Tibial artery (tissue), 4 donors: ENCODE measurements at regions not wholly inside any gene's neighbourhood (a gene's known extent, or its start where the extent isn't known, plus 50 kb on each side); places are given as distances from the start of the nearest gene placed in this dataset.
"Not testable (repeated sequence)": the region's sequence is repeated elsewhere in the genome, so short reads cannot be mapped to it uniquely, and the experiment has no call there.

Source experiments
- DNase-seq, 2 donors: peaks; one replicate each; pipeline ENCODE4 v3.0.0-alpha.2; 2019
- H3K27ac ChIP-seq, 2 donors: fragments of 200-600 bp; sonication (generic) in 1 of 2; 1 replicate in 1 of 2; 2 replicates in 1 of 2; pipeline ENCODE4 v1.5.1; 2018 to 2019; ENCODE audit warnings: mild to moderate bottlenecking in 1 of 2
- H3K27me3 ChIP-seq, 2 donors: fragments of 200-600 bp; sonication (generic) in 1 of 2; one replicate each; pipeline versions ENCODE4 v1.5.1 to v1.6.0; 2016 to 2019
- H3K36me3 ChIP-seq, 3 donors: fragments of 200-600 bp; sonication (generic) in 2 of 3; one replicate each; pipeline ENCODE4 v1.5.1; 2016 to 2019; ENCODE audit warnings: mild to moderate bottlenecking in 2 of 3
- H3K4me1 ChIP-seq, 4 donors: fragments of 200-600 bp; sonication (generic) in 2 of 4; 1 replicate in 3 of 4; 2 replicates in 1 of 4; pipeline ENCODE4 v1.5.1; 2016 to 2019
- H3K4me3 ChIP-seq, 2 donors: fragments of 200-600 bp; sonication (generic) in 1 of 2; 1 replicate in 1 of 2; 2 replicates in 1 of 2; pipeline ENCODE4 v1.5.1; 2018 to 2019; ENCODE audit warnings: mild to moderate bottlenecking in 2 of 2
- H3K9me3 ChIP-seq, 3 donors: fragments of 200-600 bp; sonication (generic) in 1 of 3; one replicate each; pipeline ENCODE4 v1.5.1; 2016 to 2019
- intact Hi-C: fragments of 100-400 bp; cut with DNase I; formaldehyde crosslinking; loops from one replicate; pipeline ENCODE4 v1.15.0; 2023; ENCODE audit warnings: low total_unique reads
- TF ChIP-seq, protein P1 (sequence below), 2 experiments: fragments of 200-600 bp in 1 of 2; fragments of 450-650 bp in 1 of 2; IDR thresholded peaks; one replicate each; pipeline ENCODE4 v1.5.1; 2017 to 2019; ENCODE audit warnings: antibody characterized with exemption in 2 of 2, mild to moderate bottlenecking in 1 of 2, moderate library complexity in 1 of 2

DNA sequence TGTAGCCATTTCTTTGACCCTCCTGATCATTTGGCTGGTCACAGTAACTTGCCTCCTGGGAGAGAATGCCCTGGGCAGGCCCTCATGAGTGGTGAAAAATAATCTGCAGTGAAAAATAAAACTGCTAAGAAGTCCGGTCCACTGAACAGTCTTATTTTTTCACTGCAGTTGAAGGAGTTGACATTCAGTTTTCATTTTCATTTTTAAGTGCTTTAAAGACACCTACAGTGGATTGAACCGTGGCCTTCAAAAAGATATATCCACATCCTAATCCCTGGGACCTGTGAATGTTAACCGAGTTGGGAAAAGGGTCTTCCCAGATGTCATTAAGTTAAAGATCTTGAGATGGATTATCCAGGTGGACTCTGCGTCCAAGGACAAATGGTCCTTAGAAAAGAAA lies 153.6 kb upstream of the GRK3 start:
- Histone ChIP-seq H3K27ac (no peak overlapping the region), H3K4me1 (peaks cover 0 to 3% (median 2%) of the 10 kb centered on the region in 4 donors), H3K27me3 (peaks cover 0 to 7% of the 10 kb centered on the region in 2 donors), H3K36me3 (no peaks in the 10 kb centered on the region), H3K4me3 (no peak overlapping the region), H3K9me3 (no peaks in the 10 kb centered on the region)
- TF ChIP-seq, protein P1, sequence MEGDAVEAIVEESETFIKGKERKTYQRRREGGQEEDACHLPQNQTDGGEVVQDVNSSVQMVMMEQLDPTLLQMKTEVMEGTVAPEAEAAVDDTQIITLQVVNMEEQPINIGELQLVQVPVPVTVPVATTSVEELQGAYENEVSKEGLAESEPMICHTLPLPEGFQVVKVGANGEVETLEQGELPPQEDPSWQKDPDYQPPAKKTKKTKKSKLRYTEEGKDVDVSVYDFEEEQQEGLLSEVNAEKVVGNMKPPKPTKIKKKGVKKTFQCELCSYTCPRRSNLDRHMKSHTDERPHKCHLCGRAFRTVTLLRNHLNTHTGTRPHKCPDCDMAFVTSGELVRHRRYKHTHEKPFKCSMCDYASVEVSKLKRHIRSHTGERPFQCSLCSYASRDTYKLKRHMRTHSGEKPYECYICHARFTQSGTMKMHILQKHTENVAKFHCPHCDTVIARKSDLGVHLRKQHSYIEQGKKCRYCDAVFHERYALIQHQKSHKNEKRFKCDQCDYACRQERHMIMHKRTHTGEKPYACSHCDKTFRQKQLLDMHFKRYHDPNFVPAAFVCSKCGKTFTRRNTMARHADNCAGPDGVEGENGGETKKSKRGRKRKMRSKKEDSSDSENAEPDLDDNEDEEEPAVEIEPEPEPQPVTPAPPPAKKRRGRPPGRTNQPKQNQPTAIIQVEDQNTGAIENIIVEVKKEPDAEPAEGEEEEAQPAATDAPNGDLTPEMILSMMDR (IDR thresholded peaks at IDR 0.05) = no peak
- intact Hi-C loops = no loop called here
- no peak for DNase-seq

DNA sequence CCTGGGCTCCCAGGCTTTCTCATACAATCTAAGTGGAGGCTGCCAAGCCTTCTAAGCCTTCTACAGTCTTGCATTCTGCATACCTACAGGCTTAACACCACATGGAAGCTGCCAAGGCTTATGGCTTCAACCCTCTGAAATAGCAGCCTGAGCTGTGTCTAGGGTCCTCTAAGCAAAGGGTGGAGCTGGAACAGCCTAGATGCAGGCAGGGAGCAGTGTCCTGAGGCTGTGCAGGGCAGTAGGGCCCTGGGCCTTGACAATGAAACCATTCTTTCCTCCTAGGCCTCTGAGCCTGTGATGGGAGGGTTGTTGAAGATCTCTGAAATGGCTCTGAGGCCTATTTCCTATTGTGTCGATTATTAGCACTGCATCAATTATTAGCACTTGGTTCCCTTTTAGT lies 150.9 kb upstream of the GRK3 start:
- no peak overlapping the region for H3K27ac ChIP-seq
- H3K27me3 ChIP-seq = peaks cover 0 to 9% of the 10 kb centered on the region in 2 donors
- no peak overlapping the region for H3K4me3 ChIP-seq
- no peaks in the 10 kb centered on the region for H3K4me1 ChIP-seq
- no peaks in the 10 kb centered on the region for H3K36me3 ChIP-seq
- intact Hi-C loops = no loop called here
- DNase-seq = no peak
- H3K9me3 ChIP-seq = no peaks in the 10 kb centered on the region
- TF ChIP-seq, protein P1 (IDR thresholded peaks at IDR 0.05) = no peak

DNA sequence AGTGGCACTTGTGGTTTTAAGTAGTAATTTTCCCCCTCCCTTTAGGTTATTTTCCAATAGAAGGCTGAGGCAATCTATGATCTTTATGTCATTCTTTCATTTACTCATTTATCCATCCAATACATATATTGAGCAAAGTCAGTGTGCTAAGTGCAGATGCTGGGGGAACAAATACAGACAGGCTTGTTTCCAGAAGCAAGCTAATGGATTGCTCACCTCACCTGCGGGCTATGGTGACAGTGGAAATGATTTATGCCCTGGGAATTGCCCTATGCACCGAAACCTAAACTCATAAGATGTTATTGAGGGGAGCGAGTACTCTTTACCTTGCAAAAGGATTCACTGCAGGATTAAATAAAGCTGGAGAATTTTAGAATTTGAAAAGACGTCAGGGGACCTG lies 148.7 kb upstream of the GRK3 start:
- DNase-seq, H3K4me3 ChIP-seq, H3K36me3 ChIP-seq, H3K9me3 ChIP-seq, intact Hi-C loops, H3K27ac ChIP-seq: not testable (repeated sequence)
- peaks cover 5 to 27% of the 10 kb centered on the region in 2 donors for H3K27me3 ChIP-seq
- H3K4me1 ChIP-seq = peaks cover 0 to 17% (median 4%) of the 10 kb centered on the region in 4 donors

DNA sequence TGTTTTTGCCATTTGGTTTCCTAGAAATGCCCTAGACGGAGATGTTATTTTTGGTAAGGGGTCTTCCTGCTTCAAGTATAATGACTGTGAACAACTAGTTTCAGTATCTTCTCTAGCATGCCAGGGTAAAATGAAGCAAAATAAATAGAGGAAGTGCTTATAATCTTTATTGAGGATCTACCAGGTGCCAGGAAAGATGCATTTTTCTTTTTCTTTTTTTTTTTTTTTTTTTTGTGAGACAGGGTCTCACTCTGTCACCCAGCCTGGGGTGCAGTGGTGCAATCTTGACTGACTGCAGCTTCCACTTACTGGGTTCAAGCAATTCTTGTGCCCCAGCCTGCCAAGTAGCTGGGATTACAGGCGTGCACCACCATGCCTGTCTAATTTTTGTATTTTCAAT lies 146.6 kb upstream of the GRK3 start:
- DNase-seq, H3K4me3 ChIP-seq, intact Hi-C loops, H3K27ac ChIP-seq, H3K9me3 ChIP-seq, H3K36me3 ChIP-seq: not testable (repeated sequence)
- peaks cover 0 to 27% (median 13%) of the 10 kb centered on the region in 4 donors for H3K4me1 ChIP-seq
- H3K27me3 ChIP-seq = peaks cover 8 to 48% of the 10 kb centered on the region in 2 donors

DNA sequence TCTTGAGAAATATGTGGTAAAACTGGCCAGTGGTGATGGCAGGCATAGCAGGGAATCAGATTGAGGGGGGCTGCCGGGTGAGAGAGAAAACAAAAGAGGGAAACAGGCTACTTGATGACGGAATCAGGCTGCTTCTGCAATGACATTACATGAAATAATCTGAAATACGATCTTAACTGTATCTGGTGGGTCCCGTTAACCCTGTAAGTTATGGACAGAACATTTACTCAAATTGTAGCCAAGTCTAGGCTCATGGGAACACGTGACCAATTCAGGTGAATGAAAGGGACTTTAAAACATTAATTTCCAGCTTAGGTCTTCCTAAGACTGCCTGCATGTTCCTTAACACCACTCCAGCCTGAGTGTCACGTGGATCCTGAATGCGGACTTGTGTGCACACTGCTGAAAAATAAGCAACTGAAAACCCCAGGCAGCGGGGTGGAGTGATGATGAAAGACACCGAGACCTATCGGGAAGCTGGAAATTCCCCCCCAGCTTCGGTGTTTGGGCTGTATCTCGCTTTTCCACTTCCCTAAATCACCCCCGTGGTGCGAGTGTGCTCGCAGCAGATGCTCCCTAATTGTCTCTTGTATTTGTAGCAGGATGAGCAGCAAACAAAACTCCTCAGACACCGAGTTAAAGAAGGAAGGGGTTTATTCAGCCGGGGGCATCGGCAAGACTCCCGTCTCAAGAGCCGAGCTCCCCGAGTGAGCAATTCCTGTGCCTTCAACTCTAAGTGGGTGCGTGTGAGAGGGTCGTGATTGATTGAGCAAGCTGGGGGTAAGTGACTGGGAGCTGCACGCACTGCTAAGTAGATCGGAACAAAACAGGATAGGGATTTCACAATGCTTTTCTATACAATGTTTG lies 145.0 kb upstream of the GRK3 start:
- TF ChIP-seq, protein P1 (IDR thresholded peaks at IDR 0.05) = no peak
- H3K27ac ChIP-seq = no peak overlapping the region
- DNase-seq = peak in 1 of 2 donors; percentile 74
- H3K9me3 ChIP-seq = no peaks in the 10 kb centered on the region
- H3K27me3 ChIP-seq = peaks cover 8 to 53% of the 10 kb centered on the region in 2 donors
- H3K36me3 ChIP-seq = no peaks in the 10 kb centered on the region
- H3K4me1 ChIP-seq = peaks cover 0 to 27% (median 13%) of the 10 kb centered on the region in 4 donors
- intact Hi-C loops = no loop called here
- H3K4me3 ChIP-seq = no peak overlapping the region

DNA sequence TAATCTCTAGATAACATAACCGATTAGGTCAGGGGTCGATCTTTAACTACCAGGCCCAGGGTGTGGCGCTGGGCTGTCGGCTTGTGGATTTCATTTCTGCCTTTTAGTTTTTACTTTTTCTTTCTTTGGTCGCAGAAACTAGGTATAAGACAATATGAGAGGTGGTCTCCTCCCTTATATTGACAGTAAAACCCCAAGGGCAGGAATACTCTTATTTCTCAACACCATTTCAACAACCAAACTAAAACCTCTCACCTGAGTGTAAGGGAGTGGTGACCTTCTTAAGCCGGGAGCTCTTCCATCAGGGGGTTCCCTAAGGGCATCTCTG lies 144.4 kb upstream of the GRK3 start:
- H3K9me3 ChIP-seq, DNase-seq, H3K4me3 ChIP-seq, H3K27ac ChIP-seq, intact Hi-C loops, H3K36me3 ChIP-seq: not testable (repeated sequence)
- Histone ChIP-seq H3K27me3 (peaks cover 8 to 56% of the 10 kb centered on the region in 2 donors), H3K4me1 (peaks cover 0 to 27% (median 13%) of the 10 kb centered on the region in 4 donors)

DNA sequence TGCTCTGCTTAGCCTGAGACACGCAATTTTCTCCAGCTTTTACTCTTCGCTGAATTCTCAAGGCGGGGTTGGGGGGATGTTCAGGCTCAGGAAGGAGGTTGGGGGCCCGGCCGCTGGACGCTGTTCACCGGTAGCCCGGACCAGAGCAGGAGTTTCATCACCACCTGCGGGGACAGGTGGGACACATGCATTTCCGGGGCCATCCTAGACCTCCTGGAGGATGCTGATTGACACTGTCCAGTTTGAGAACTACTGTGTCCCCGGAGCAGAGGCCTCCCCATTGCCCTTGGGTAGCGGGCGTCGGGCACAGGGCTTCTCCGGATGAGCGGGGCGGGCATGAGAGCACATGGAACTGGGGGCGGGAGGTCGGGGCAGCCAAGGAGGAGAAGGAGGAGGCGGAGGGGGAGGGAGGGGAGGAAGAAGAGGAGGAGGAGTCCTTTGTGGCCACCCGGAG lies 144.0 kb upstream of the GRK3 start:
- Histone ChIP-seq H3K27ac (no peak overlapping the region), H3K9me3 (no peaks in the 10 kb centered on the region), H3K4me1 (peaks cover 0 to 27% (median 13%) of the 10 kb centered on the region in 4 donors), H3K27me3 (peaks cover 8 to 60% of the 10 kb centered on the region in 2 donors), H3K4me3 (peak overlapping the region in 1 of 2 donors; percentile 28), H3K36me3 (no peaks in the 10 kb centered on the region)
- DNase-seq = no peak
- intact Hi-C loops = no loop called here
- TF ChIP-seq, protein P1 (IDR thresholded peaks at IDR 0.05) = no peak
